Tibial nerve (tissue), 4 donors: ENCODE measurements at regions not wholly inside any gene's neighbourhood (a gene's known extent, or its start where the extent isn't known, plus 50 kb on each side); places are given as distances from the start of the nearest gene placed in this dataset.

Experiments
- EP300 ChIP-seq, 2 donors: sonication (generic); formaldehyde crosslinking; IDR thresholded peaks; one replicate each; pipeline ENCODE4 v1.6.1; 2017; ENCODE audit warnings: antibody characterized with exemption in 2 of 2, mild to moderate bottlenecking in 1 of 2
- POLR2A ChIP-seq, 2 donors: fragments of 450-650 bp; IDR thresholded peaks; one replicate each; pipeline ENCODE4 v1.6.1; 2017; ENCODE audit warnings: antibody characterized with exemption in 2 of 2, mild to moderate bottlenecking in 2 of 2, moderate library complexity in 2 of 2
- TF ChIP-seq, protein P1 (sequence below), 5 experiments: fragments of 200-600 bp in 3 of 5; fragments of 450-650 bp in 2 of 5; sonication (generic) in 3 of 5; IDR thresholded peaks; one replicate each; pipeline ENCODE4 v1.5.1; 2016 to 2019; ENCODE audit warnings: antibody characterized with exemption in 5 of 5, mild to moderate bottlenecking in 3 of 5, moderate library complexity in 2 of 5

GRCh38 chr12:97380440-97380839 is 82.2 kb upstream of the RMST start:
- TF ChIP-seq, protein P1, sequence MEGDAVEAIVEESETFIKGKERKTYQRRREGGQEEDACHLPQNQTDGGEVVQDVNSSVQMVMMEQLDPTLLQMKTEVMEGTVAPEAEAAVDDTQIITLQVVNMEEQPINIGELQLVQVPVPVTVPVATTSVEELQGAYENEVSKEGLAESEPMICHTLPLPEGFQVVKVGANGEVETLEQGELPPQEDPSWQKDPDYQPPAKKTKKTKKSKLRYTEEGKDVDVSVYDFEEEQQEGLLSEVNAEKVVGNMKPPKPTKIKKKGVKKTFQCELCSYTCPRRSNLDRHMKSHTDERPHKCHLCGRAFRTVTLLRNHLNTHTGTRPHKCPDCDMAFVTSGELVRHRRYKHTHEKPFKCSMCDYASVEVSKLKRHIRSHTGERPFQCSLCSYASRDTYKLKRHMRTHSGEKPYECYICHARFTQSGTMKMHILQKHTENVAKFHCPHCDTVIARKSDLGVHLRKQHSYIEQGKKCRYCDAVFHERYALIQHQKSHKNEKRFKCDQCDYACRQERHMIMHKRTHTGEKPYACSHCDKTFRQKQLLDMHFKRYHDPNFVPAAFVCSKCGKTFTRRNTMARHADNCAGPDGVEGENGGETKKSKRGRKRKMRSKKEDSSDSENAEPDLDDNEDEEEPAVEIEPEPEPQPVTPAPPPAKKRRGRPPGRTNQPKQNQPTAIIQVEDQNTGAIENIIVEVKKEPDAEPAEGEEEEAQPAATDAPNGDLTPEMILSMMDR (IDR thresholded peaks at IDR 0.05): no peak
- TF ChIP-seq POLR2A (IDR thresholded peaks at IDR 0.05) (no peak), EP300 (IDR thresholded peaks at IDR 0.05) (no peak)
